Right renal cortex interstitium (tissue), 3 donors: ENCODE measurements at regions not wholly inside any gene's neighbourhood (a gene's known extent, or its start where the extent isn't known, plus 50 kb on each side); places are given as distances from the start of the nearest gene placed in this dataset.

Source experiments
- DNase-seq, 3 donors: peaks; one replicate each; pipeline ENCODE4 v3.0.0-alpha.2; 2013; ENCODE audit warnings: low read depth in 3 of 3, low spot score in 2 of 3

DNA sequence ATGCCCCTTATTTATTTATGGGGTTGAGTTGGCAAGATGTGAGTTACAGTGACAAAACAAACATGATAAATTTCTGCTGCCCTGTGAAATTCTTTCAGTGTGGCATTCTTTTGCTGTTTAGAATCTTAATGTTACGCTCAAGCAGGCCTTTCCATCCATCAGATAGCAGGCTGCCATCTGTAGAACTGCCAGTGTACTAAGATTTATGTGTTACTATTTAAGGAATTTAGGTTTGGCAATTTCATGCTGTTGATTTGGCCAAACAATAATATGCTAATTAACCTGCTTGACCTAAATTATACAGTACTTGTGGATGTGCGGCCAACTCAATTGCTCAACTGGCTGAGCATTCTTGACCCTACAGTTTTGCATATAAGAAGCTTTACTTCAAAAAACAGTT lies 477.7 kb upstream of the TPK1 start:
- no peak for DNase-seq

DNA sequence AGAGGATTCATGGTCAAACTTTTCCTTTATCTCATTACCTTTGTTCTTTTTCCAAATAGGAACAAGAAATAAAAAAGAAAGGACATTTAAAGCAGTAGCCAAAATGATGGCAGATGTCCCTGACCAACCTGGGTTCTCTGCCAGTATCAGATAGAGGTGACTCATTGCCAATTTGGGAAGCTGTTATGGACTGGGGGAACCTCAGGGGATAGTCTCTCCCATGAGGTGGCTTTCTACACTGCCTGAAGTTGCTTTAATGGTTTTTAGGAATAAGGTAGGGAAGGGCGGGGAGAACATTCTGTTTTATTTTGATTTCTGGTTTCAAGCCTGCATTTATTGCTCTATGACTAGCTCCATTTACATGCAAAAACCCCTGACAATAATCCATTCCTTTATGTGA lies 457.9 kb upstream of the TPK1 start:
- no peak for DNase-seq

DNA sequence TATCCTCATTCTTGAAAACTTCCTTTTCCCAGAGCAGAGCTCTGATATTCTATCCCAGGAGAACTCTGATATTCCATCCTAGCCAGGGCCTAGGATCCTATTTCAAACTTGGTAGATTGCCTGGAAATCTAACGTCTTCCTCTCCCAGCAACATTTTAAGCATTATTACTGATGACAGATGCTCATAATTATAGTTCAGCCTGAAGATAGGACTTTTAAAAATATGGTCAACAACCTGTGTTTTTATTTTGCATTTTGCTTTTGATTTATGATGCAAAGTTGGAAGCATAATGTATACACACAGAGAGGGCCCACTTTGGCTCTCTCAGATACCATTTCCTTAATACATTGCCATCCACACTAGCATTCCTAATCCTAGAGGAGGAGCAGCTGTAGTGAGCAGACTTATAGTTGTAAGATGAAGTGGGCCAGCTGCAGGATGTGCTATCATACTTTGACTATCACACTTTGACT lies 457.4 kb upstream of the TPK1 start:
- peak in 1 of 3 donors; percentile 8 for DNase-seq

DNA sequence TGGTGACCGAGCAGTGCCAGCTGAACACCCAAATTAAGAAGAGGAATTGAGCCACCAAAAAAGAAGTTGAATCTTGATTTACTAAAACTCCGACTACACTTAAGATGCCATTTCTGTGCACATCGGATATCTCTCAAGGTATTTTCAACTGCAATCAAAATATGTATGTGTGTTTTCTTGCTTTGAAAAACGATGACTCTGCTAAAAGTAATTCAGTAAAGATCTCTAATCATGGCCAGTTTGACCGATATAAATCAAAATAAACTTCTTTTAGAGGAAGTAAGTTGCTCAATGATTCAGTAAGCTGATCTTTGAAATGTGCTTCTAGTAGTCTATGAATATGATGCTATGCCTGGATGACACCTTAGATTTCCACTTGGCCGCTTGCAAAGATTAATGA lies 453.5 kb upstream of the TPK1 start:
- no peak for DNase-seq

DNA sequence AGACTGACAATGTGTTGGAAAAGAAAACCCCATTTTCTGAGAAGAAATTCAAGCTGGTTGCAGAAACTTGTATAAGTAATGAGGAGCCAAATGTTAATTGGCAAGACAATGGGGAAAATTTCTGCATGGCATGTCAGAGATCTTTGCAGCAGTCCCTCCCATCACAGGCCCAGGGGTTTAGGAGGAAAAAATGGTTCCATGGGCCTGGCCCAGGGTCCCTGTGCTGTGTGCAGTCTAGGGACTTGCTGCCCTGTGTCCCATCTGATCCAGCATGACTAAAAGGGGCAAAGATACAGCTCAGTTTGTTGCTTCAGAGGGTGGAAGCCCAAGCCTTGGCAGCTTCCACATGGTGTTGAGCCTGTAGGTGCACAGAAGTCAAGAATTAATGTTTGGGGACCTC lies 440.3 kb upstream of the TPK1 start:
- no peak for DNase-seq

DNA sequence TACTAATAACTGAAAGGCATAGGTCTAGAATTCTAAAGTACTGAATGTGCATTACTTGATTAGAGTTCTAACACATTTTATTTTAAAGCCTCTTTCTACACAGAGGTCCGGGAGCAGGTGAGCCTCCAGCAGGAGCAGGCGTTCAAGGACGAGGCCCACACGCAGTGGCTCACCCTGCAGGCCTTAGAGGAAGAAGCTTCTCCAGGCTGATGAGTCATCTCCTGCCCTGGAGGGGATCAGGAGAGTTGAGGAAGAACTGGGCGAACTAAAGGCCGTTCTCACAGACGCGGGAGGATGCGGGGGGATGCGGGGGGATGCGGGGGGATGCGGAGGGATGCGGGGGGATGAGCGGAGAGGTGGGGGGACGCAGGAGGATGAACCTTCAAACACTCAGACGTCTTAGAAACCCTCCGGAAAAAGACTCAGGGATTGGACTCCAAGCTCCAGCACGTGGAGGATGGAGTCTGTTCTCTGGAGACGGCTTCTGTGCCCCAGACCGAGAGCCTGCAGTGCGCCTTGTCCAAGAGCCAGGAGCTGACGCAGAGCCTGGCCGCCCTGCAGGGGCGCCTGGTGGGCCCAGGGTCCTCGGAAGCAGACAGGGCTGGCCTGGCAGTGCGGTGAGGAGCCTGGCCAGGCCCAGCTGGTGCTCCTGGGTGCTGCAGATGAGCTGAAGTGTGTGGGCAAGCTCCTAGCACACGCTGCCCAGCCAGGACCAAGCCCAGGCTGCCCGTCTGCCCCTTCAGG lies 433.7 kb upstream of the TPK1 start:
- DNase-seq, result no peak

DNA sequence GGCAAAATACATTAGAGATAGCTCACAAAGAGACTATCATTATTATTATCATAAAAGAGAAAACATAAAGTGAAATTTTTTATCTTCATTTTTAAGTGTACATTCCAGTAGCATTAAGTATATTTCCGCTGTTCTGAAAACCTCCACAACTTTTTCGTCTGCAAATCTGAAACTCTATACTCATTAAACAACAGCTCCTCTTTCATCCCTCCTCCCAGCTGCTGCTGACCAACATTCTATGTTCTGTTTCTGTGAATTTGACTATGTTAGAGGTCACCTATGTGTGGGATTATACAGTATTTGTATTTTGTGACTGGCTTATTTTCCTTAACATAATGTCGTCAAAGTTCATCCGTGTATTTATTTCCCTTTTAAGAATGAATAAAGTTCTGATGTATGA lies 429.3 kb upstream of the TPK1 start:
- no peak for DNase-seq

DNA sequence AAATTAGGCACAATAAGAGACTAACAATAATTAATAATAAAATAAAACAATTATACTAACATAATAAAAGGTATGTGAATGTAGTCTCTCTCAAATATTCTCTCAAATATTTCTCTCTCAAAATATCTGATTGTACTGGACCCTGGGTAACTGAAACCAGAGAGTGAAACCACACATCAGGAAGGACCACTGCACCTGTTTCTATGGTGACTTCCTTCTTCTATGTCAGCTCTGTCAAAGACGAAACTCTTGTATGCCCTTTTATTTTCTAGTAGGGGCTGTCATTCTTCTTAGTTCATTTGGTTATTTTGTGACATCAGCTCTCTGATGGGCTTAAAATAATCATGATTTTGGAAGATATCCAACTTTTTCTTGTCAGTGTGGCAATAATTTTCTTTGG lies 428.0 kb upstream of the TPK1 start:
- no peak for DNase-seq

DNA sequence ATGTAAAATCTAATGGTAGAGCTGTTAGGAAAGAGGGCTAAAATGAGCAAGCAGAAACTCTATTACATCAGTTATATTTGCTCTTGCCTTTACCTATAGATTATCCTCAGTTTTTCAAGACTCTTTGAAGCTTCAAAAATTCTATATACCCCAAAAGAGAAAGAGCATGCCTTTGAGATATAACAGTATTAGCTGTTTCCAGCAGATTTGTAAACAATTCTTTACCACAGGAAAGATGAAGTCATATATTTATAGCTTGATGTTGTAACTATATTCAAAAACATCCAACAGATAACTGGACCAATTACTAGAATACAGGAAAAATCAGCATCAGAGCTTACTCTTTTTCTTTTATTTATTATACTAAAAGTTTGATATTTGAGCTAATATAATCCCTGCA lies 416.2 kb upstream of the TPK1 start:
- DNase-seq, result no peak

DNA sequence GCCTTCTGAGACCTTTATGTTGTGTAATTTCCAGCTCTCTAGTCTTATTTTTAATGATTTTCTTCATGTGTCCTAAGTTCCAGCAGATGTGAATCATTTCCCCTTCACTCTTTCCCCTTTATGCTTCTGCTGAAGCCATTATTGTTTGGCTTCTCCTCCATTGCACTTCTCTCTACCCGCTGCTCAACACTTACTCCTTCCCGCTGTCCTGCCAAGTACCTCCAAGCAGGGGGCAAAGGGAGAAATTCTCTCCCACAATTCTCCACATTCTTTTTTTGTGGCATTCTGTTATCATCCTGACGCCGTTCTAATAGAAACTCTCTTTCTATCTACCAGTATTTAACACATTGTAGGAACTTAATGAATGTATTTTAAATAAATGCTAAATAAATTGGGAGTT lies 388.9 kb upstream of the TPK1 start:
- DNase-seq, result no peak

DNA sequence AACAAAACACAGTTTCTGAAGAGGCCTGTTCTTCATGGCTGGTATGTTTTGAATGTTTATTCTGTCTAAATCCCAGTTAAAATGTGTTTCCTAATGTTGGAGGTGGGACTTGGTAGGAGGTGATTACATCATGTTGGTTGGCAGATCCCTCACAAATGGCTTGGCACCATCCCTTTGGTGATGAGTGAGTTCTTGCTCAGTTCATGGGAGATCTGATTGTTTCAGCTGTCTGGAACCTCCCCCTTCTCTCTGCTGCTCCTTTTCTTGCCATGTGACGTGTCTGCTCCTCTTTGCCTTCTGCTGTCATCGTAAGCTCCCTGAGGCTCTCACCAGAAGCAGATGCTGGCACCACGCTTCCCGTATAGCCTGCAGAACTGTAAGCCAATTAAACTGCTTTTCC lies 383.6 kb upstream of the TPK1 start:
- DNase-seq, result no peak

DNA sequence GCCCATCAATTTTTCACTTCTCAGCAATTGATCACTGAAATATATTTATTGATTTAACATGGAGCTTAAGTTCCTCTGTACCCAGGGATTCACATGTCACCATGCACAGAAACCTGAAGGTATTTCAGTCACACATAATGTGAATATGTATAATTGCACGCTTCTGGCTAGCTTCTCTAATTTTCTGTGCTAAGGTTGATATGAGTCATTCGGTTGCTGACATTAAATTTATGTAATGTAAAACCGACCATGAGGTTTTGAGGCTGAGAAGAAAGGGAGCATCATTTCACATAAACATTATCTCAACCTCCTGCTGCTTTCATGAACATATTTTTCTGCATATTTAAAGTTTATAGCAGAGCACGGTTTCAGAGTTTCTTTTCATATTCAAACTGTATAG lies 381.0 kb upstream of the TPK1 start:
- no peak for DNase-seq

DNA sequence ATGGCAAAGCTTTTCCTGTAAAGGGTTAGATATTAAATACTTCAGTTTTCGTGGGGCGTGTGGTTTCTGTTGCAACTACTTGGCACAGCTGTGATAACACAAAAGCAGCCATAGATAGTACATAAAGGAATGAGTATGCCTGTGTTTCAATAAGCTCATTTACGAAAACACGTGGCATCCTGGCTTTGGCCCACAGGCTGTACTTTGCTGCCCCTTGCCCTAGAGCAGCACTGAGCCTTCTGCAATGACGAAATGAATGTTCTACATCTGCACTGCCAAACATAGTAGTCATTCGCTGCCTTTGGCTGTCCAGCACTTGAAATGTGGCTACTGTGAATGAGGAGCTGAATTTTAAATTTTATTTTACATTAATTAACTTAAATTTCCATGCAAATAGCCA lies 376.2 kb upstream of the TPK1 start:
- no peak for DNase-seq

DNA sequence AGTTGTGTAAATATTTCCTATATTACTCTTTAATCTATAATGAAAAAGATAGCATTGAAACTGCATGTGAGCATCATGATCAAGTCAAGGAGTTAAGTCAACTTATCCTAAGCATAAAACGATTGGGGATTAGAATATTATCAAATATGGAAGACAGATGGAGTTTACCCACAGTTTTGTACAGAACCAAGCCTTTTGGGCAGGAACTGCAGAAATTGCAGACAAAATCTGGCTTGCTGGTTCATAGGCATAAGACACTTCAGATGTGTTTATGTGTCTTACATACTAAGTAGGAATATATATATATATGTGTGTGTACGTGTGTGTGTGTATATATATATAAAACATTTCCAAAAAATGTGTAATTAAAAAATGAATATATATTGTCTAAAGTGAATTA lies 375.4 kb upstream of the TPK1 start:
- no peak for DNase-seq

DNA sequence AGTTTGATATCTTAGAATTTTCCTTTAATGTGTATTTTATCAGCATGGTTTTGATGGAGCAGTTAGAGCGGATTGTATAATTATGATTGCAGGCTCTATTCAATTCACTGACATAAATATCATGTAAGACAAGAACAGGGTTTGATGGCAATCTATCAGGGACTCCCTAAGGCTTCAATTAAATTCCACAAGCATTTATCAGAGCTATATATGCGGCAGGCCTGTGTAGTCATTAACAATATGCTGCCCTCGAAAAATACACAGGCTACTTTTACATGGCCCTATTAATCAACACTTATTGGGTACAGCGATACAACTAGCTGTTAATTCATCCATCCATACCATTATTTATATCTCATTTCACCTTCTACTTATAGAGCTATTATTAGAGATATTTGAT lies 358.1 kb upstream of the TPK1 start:
- no peak for DNase-seq

DNA sequence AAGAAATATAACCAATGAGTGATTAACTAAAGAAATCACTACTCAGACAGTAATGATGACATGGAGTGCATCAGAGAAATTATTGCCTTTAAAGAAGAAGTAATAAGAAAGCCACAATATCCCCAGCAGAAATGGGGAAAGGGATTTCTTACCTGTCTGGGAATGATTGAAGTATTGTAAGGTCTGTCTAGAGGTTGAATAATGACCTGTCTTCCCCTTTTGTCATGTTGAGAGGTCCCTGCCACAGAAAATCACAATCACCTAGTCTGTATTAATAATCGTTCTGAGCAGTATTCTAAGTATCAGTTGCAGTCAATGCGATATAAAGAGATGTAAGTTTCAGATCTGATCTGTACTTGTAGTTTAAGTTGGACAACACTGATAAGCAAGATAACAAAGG lies 349.1 kb upstream of the TPK1 start:
- no peak for DNase-seq

DNA sequence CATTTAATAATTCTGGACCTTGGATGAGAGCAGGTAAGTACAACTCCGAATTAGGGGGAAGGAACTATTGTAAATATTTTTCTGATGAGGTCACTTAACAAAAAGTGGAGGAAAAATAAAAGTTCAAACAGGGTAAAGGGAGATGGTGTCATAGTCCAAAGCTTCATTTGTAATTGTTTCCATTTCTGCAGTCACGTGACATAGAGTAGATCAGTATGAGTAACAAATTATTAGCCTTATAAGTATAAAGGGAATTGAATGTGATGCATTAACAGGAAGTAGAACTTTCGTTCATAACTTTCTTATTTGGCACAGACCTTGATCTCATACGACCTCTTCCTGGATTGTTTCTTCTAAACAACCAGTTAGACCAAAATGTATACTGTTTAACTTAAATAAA lies 347.2 kb upstream of the TPK1 start:
- DNase-seq, result no peak

DNA sequence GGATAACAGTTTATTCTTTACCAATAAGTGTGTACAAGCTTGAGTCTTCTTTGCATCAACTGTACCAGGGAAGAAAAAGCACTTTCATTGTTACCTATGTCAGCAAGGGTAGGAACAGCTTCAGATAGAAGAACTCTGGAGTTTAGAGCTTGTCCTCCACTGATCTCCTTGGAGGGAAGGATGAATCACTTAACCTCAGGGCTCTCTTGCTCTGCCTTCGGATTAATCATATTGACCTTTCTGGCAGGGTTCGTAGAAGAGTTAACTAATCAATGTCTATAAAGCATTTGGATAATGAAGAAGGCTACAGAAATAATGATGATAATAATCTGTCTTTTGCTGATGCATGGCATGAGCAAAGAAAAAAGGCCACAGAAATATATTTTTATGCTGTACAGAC lies 339.5 kb upstream of the TPK1 start:
- no peak for DNase-seq

DNA sequence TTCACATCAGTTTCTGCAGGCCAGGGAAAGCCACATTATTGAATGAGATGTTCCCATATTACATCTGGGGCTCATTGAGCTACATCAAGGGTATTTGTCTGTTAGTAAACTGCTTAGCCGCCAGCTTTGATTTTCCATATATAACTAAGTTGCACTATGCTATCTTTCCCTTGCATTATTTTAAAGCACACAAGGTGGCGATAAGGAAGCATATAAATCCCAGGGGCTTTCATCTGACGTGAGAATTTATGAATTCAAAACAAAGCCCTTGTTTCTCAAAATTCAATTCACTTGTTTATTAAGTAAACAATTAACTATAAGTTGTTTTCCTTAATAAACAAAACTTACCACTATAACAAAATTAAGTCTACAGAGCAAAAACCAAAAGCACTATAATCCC lies 334.1 kb upstream of the TPK1 start:
- peak in 1 of 3 donors; percentile 2 for DNase-seq

DNA sequence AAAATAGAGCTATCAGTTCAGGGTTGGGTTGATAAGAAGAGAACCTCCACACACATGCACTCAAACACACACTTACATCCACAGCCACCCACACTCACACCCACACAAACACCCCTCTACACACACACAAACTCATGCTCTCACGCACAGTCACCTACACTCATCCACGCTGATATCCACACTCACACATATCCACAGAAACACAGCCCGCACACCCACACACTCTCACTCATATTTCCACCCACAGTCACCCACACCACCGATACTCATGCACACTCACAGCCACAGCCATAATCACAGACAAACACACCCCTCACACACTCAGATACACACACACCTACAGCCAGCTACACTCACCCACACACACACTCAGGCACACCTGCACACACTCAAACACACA lies 333.0 kb upstream of the TPK1 start:
- no peak for DNase-seq

DNA sequence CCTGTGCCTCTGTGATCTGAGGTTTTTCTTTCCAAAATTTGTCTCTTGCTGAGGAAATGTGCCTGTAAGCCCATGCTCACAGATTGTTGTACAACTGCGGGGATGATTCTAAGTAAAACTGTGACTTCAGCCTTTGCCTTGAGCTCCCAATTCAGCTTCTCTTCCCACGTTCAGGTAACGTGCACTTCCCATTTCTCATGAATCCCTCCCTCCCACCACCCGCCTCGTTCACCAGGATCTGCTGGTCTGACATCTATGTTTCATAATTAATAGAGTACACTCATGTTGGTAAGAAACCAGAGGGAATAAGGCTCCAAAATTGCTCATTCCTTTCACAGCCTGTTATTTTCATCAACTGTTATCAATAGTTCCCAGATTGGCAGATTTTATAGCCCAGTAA lies 332.6 kb upstream of the TPK1 start:
- DNase-seq, result no peak

DNA sequence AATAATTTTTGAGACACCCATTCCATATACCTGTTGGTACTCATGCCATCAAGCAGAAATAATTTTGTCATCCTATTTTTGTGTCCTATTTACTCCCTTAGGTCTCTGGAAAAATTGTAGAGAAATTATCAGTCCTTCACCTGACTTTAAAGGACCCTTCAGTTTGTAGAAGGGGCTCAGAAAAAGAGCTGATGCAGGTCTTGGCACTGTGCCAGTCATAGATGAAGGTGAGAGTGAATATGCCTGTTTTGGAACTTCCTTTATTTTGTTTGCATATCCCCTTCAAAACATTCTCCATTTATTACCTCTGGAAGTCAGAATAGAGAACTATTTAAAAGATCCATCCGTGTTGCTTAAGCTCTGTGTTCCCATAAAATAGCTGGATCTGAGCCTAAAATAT lies 321.0 kb upstream of the TPK1 start:
- no peak for DNase-seq

DNA sequence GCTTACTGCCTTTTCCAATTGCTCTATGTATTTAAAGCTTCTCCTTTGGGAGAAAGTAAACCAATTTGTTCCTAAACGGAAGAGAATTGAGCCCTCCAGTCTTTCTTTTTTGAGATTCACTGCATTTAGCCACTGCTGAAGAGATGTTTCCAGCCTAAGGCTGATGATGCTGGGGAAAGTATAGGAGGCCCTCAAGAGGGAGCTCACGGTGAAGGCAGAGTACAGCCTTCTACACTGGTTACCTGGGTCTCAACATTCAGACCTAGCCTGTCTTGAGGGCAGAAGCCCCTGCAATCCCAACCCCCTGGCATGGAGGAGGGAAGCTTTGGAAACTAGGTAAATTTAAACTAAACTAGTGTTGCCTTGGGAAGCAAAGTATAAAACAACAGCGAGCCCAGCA lies 316.7 kb upstream of the TPK1 start:
- DNase-seq, result no peak
